ENCODE measurements at regions not wholly inside any gene's neighbourhood (a gene's known extent, or its start where the extent isn't known, plus 50 kb on each side); places are given as distances from the start of the nearest gene placed in this dataset.

- H4K20me1 ChIP-seq (ENCODE audit: insufficient read depth): no peaks in the 10 kb centered on the region
- H3K4me2 ChIP-seq: no peak overlapping the region
- intact Hi-C loops (cut with micrococcal nuclease; ENCODE audit: unreplicated experiment): no loop called here
- H3K27ac ChIP-seq: no peak overlapping the region
- H3K9me3 ChIP-seq (ENCODE audit: insufficient read depth, low read depth): no peaks in the 10 kb centered on the region
- H3K79me2 ChIP-seq (ENCODE audit: low read depth): no peaks in the 10 kb centered on the region
- BruUV-seq (replicated peaks): no TSS peak
- no peaks in the 10 kb centered on the region for H3K36me3 ChIP-seq (ENCODE audit: low read depth)
- ChIA-PET CTCF (no interaction called here), POLR2A (ENCODE audit: unreplicated experiment) (no interaction called here)
- H3F3A ChIP-seq (ENCODE audit: insufficient read depth, low read depth): no peaks in the 10 kb centered on the region
- no peak overlapping the region for H3K4me3 ChIP-seq
- TF ChIP-seq EZH2 (IDR thresholded peaks at IDR 0.05; ENCODE audit: low read depth) (no peak), CTCF (conservative IDR thresholded peaks at IDR 0.05) (no peak)
- no peaks in the 10 kb centered on the region for H3K27me3 ChIP-seq (ENCODE audit: insufficient read depth, low read depth)
- H3K9me2 ChIP-seq (ENCODE audit: insufficient read depth): no peaks in the 10 kb centered on the region
- H2AFZ ChIP-seq: 0 out of 2 replicates have a peak overlapping the region, but pooled peaks have one; percentile 48
- H3K4me1 ChIP-seq (replicated peaks; ENCODE audit: insufficient read depth): no peaks in the 10 kb centered on the region
- no peak for DNase-seq
Observed at GRCh38 chr9:87395804-87396479, 101.7 kb upstream of the DAPK1 start.

GRCh38 chr9:87401681-87402080 is 96.0 kb upstream of the DAPK1 start:
- POLR2A ChIA-PET (ENCODE audit: unreplicated experiment): no interaction called here
- H3K4me1 ChIP-seq (replicated peaks; ENCODE audit: insufficient read depth): peaks cover 22% of the 10 kb centered on the region
- no peak overlapping the region for H3K4me3 ChIP-seq
- H2AFZ ChIP-seq: no peak overlapping the region
- H3K4me2 ChIP-seq: no peak overlapping the region
- no peak for DNase-seq
- no peaks in the 10 kb centered on the region for H4K20me1 ChIP-seq (ENCODE audit: insufficient read depth)
- H3K27ac ChIP-seq: no peak overlapping the region
- H3K79me2 ChIP-seq (ENCODE audit: low read depth): no peaks in the 10 kb centered on the region
- H3F3A ChIP-seq (ENCODE audit: insufficient read depth, low read depth): peaks cover 15% of the 10 kb centered on the region
- BruUV-seq (replicated peaks): no TSS peak
- no peaks in the 10 kb centered on the region for H3K9me2 ChIP-seq (ENCODE audit: insufficient read depth)
- intact Hi-C loops (cut with micrococcal nuclease; ENCODE audit: unreplicated experiment): no loop called here
- H3K36me3 ChIP-seq (ENCODE audit: low read depth): no peaks in the 10 kb centered on the region
- CTCF ChIA-PET: no interaction called here
- no peaks in the 10 kb centered on the region for H3K9me3 ChIP-seq (ENCODE audit: insufficient read depth, low read depth)
- no peaks in the 10 kb centered on the region for H3K27me3 ChIP-seq (ENCODE audit: insufficient read depth, low read depth)
- TF ChIP-seq EZH2 (IDR thresholded peaks at IDR 0.05; ENCODE audit: low read depth): no peak
- no peak for TF ChIP-seq CTCF (conservative IDR thresholded peaks at IDR 0.05)

- H3F3A ChIP-seq (ENCODE audit: insufficient read depth, low read depth): peaks cover 21% of the 10 kb centered on the region
- ChIA-PET CTCF (no interaction called here), POLR2A (ENCODE audit: unreplicated experiment) (interaction anchor here (0.6 kb wide), 1 partner anchor 570 kb away, joined by 3 read pairs; no protein-coding TSS in a partner anchor)
- no peak overlapping the region for H3K4me3 ChIP-seq
- no peaks in the 10 kb centered on the region for H4K20me1 ChIP-seq (ENCODE audit: insufficient read depth)
- intact Hi-C loops (cut with micrococcal nuclease; ENCODE audit: unreplicated experiment): no loop called here
- H3K79me2 ChIP-seq (ENCODE audit: low read depth): no peaks in the 10 kb centered on the region
- BruUV-seq (replicated peaks): no TSS peak
- no peak for TF ChIP-seq CTCF (conservative IDR thresholded peaks at IDR 0.05)
- H2AFZ ChIP-seq: no peak overlapping the region
- H3K9me2 ChIP-seq (ENCODE audit: insufficient read depth): no peaks in the 10 kb centered on the region
- H3K36me3 ChIP-seq (ENCODE audit: low read depth): no peaks in the 10 kb centered on the region
- no peak for DNase-seq
- no peak overlapping the region for H3K27ac ChIP-seq
- peaks cover 31% of the 10 kb centered on the region for H3K4me1 ChIP-seq (replicated peaks; ENCODE audit: insufficient read depth)
- no peaks in the 10 kb centered on the region for H3K9me3 ChIP-seq (ENCODE audit: insufficient read depth, low read depth)
- H3K27me3 ChIP-seq (ENCODE audit: insufficient read depth, low read depth): no peaks in the 10 kb centered on the region
- H3K4me2 ChIP-seq: no peak overlapping the region
Observed at GRCh38 chr9:87402537-87402936, 95.1 kb upstream of the DAPK1 start.
